ENCODE measurements at regions not wholly inside any gene's neighbourhood (a gene's known extent, or its start where the extent isn't known, plus 50 kb on each side); places are given as distances from the start of the nearest gene placed in this dataset.

DNA sequence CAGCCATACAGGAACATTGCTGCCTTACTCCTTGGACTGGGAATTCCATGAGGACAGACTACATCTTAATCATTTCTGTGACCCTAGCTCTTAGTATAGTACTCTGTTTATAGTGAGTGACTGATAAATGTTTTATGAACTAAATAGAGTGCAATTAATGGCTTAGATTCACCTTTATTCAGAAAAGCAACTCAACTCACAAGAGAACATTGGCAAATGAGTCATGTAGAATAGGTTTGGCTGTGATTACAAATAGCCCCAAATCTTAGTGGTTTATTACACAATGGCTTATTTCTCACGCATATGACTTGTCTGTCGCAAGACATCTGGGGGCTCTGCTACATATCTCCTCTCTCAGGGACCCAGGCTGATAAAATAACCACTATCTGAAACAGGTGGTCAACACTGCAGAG is 121.6 kb upstream of the KL start:
- ATAC-seq (no peak), DNase-seq (no peak)
- H3K36me3 ChIP-seq = no peaks in the 10 kb centered on the region
- H3K4me3 ChIP-seq = no peak overlapping the region
- 74% methylated on average over 2 of the region's 2 CpGs for WGBS (ENCODE audit: insufficient coverage, low coverage, low lambda C conversion rate, missing lambda C conversion rate)
- no peaks in the 10 kb centered on the region for H3K4me1 ChIP-seq
- intact Hi-C loops (cut with DNase I) = no loop called here
- H3K9me3 ChIP-seq = no peaks in the 10 kb centered on the region
- TF ChIP-seq, protein P1, sequence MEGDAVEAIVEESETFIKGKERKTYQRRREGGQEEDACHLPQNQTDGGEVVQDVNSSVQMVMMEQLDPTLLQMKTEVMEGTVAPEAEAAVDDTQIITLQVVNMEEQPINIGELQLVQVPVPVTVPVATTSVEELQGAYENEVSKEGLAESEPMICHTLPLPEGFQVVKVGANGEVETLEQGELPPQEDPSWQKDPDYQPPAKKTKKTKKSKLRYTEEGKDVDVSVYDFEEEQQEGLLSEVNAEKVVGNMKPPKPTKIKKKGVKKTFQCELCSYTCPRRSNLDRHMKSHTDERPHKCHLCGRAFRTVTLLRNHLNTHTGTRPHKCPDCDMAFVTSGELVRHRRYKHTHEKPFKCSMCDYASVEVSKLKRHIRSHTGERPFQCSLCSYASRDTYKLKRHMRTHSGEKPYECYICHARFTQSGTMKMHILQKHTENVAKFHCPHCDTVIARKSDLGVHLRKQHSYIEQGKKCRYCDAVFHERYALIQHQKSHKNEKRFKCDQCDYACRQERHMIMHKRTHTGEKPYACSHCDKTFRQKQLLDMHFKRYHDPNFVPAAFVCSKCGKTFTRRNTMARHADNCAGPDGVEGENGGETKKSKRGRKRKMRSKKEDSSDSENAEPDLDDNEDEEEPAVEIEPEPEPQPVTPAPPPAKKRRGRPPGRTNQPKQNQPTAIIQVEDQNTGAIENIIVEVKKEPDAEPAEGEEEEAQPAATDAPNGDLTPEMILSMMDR (IDR thresholded peaks at IDR 0.05) = no peak
- TF ChIP-seq POLR2A (IDR thresholded peaks at IDR 0.05) = no peak
- no peaks in the 10 kb centered on the region for H3K27me3 ChIP-seq
- H3K27ac ChIP-seq = no peak overlapping the region

DNA sequence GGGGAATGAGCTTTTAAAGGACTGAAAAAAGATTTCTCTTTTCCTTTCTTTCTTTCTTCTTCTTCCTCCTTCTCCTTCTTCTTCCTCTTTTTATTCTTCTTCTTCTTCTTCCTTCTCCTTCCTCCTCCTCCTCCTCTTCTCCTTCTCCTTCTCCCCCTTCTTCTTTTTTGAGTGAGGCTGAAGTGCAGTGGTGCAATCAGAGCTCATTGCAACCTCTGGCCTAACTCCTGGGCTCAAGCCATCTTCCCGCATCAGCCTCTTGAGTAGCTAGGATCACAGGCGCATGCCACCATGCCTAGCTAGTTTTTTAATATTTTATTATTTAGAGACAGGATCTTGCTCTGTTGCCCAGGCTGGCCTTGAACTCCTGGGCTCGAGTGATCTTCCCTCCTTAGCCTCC is 120.9 kb upstream of the KL start:
- DNase-seq (no peak), ATAC-seq (no peak)
- H3K36me3 ChIP-seq = no peaks in the 10 kb centered on the region
- 67% methylated on average over 1 of the region's 3 CpGs for WGBS (ENCODE audit: insufficient coverage, low coverage, low lambda C conversion rate, missing lambda C conversion rate)
- no peak overlapping the region for H3K27ac ChIP-seq
- no peak overlapping the region for H3K4me3 ChIP-seq
- H3K4me1 ChIP-seq = no peaks in the 10 kb centered on the region
- no peaks in the 10 kb centered on the region for H3K9me3 ChIP-seq
- intact Hi-C loops (cut with DNase I) = no loop called here
- H3K27me3 ChIP-seq = no peaks in the 10 kb centered on the region
- no peak for TF ChIP-seq POLR2A (IDR thresholded peaks at IDR 0.05)
- TF ChIP-seq, protein P1 (IDR thresholded peaks at IDR 0.05) = no peak

DNA sequence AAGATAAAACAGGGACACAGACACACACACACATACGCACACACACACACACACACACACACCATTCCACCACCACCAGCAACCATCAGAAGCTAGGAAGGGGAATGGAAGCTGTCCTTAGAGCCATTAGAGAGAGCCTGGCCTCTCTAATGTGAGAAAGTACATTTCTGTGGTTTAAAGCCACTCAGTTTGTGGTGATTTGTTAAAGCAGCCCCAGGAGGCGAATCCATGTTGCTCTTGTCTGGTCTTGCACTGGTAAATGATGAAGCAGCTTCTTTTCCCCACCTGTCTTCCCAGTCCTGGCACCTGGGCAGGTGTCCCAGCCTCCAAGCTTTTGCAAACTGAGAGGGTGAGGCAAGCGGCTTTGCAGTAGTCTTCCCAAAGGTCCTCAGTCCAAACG is 118.9 kb upstream of the KL start:
- ATAC-seq (no peak), DNase-seq (no peak)
- no peaks in the 10 kb centered on the region for H3K27me3 ChIP-seq
- H3K4me1 ChIP-seq = no peaks in the 10 kb centered on the region
- H3K36me3 ChIP-seq = no peaks in the 10 kb centered on the region
- WGBS (ENCODE audit: insufficient coverage, low coverage, low lambda C conversion rate, missing lambda C conversion rate) = 80% methylated on average over 3 of the region's 4 CpGs
- no peak overlapping the region for H3K27ac ChIP-seq
- H3K4me3 ChIP-seq = no peak overlapping the region
- no peaks in the 10 kb centered on the region for H3K9me3 ChIP-seq
- no peak for TF ChIP-seq POLR2A (IDR thresholded peaks at IDR 0.05)
- TF ChIP-seq, protein P1 (IDR thresholded peaks at IDR 0.05) = no peak
- intact Hi-C loops (cut with DNase I) = no loop called here

DNA sequence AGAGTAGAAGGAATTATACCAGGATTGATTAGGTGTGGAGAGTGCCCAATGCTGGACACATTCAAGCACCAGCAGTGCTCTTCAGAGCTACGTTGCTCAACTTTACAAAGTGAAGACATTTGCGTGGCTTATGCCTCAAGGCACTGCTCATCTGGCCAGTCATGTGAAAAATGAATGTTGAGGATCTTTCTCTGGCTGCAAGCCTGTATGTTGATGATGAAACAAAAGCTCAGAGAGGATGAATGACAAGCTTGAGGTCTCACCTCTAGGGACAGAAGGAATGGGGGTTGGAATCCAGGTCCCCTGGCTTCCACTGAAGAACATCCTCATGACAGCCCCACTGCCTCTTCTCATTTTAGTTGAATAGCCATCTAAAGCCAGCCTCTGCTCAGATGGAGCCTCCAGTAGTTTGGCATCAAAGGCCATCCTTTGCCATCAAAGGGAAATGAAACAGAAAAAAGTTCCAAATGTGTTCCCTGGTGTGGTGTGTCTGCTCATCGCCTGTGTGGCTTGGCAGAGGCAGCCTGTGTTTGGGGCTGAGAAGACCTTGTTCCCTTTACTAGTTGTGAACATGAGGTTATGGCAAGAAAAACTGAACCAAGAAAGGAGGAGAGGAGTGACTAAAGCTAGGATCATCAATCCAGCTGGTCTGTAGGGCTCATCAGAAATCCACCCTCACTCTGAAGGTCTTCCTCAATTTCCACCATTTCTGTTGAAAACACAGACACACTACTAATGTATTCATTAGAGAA is 114.0 kb upstream of the KL start:
- no peaks in the 10 kb centered on the region for H3K36me3 ChIP-seq
- no peak overlapping the region for H3K4me3 ChIP-seq
- no peak for ATAC-seq
- no peak overlapping the region for H3K27ac ChIP-seq
- intact Hi-C loops (cut with DNase I) = no loop called here
- TF ChIP-seq POLR2A (IDR thresholded peaks at IDR 0.05) = no peak
- TF ChIP-seq, protein P1 (IDR thresholded peaks at IDR 0.05) = no peak
- DNase-seq = no peak
- no peaks in the 10 kb centered on the region for H3K9me3 ChIP-seq
- no peaks in the 10 kb centered on the region for H3K27me3 ChIP-seq
- no peaks in the 10 kb centered on the region for H3K4me1 ChIP-seq
- WGBS (ENCODE audit: insufficient coverage, low coverage, low lambda C conversion rate, missing lambda C conversion rate) = 31% methylated on average over 2 of the region's 3 CpGs
